ENCODE measurements at regions not wholly inside any gene's neighbourhood (a gene's known extent, or its start where the extent isn't known, plus 50 kb on each side); places are given as distances from the start of the nearest gene placed in this dataset.
"Not testable (repeated sequence)": the region's sequence is repeated elsewhere in the genome, so short reads cannot be mapped to it uniquely, and the experiment has no call there.

DNA sequence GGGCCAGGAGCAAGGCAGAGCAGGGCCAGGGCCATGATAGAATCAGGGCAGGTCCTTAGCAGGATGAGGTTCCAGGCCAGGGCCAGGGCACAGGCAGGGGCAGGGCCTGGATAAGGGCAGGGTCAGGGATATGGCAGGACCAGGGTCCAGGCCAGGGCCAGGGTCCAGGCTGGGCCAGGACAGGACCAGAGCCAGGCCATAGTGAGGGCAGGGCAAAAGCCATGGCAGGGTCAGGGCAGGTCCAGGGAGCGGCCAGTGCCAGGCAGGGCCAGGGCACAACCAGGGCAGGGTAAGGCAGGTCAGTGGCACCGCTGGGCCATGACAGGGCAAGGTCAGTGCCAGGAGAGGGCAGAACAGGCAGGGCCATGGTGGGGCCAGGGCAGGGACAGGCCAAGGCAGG lies 152.2 kb downstream of the LIPI start:
- DNase-seq (ENCODE audit: low read depth) = no peak
- TF ChIP-seq, protein P1, sequence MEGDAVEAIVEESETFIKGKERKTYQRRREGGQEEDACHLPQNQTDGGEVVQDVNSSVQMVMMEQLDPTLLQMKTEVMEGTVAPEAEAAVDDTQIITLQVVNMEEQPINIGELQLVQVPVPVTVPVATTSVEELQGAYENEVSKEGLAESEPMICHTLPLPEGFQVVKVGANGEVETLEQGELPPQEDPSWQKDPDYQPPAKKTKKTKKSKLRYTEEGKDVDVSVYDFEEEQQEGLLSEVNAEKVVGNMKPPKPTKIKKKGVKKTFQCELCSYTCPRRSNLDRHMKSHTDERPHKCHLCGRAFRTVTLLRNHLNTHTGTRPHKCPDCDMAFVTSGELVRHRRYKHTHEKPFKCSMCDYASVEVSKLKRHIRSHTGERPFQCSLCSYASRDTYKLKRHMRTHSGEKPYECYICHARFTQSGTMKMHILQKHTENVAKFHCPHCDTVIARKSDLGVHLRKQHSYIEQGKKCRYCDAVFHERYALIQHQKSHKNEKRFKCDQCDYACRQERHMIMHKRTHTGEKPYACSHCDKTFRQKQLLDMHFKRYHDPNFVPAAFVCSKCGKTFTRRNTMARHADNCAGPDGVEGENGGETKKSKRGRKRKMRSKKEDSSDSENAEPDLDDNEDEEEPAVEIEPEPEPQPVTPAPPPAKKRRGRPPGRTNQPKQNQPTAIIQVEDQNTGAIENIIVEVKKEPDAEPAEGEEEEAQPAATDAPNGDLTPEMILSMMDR (conservative IDR thresholded peaks at IDR 0.05; ENCODE audit: low read depth, low read length) = no peak
- no peak overlapping the region for H3K4me3 ChIP-seq (ENCODE audit: low read length)

DNA sequence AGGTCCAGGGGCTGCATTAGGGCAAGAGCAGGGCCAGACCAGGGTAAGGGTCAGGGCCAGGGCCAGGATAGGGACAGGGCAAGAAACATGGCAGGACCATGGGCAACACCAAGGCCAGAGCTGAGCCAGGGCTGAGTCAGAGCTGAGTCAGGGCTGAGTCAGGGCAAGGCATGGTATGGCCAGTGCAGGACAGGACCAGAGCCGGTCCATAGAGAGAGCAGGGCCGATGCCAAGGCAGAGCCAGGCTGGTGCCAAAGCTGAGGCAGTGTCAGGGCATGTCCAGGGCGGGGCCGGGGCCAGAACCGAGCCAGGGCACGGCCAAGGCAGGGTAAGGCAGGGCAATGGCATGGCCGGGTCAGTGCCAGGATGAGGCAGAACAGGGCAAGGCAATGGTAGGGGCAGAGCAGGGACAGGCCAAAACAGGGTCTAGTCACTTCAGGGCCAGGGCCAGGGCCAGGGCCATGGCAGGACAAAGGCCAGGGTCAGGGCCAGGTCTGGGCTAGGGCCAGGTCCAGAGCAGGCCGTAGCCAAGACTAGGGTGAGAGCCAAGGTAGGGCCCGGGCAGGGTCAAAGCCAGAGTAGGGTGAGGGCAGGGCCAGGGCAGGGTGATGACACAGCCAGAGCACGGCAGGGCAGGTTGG lies 152.8 kb downstream of the LIPI start:
- not testable (repeated sequence) for H3K4me3 ChIP-seq (ENCODE audit: low read length); DNase-seq (ENCODE audit: low read depth)

GRCh38 chr21:14057313-14057712 lies 153.4 kb downstream of the LIPI start:
- TF ChIP-seq, protein P1 (conservative IDR thresholded peaks at IDR 0.05; ENCODE audit: low read depth, low read length) = no peak
- DNase-seq (ENCODE audit: low read depth) = no peak
- no peak overlapping the region for H3K4me3 ChIP-seq (ENCODE audit: low read length)

- DNase-seq (ENCODE audit: low read depth) = no peak
- no peak overlapping the region for H3K4me3 ChIP-seq (ENCODE audit: low read length)
- TF ChIP-seq, protein P1 (conservative IDR thresholded peaks at IDR 0.05; ENCODE audit: low read depth, low read length) = no peak
Measured at GRCh38 chr21:14056771-14057191, 154.0 kb downstream of the LIPI start.

DNA sequence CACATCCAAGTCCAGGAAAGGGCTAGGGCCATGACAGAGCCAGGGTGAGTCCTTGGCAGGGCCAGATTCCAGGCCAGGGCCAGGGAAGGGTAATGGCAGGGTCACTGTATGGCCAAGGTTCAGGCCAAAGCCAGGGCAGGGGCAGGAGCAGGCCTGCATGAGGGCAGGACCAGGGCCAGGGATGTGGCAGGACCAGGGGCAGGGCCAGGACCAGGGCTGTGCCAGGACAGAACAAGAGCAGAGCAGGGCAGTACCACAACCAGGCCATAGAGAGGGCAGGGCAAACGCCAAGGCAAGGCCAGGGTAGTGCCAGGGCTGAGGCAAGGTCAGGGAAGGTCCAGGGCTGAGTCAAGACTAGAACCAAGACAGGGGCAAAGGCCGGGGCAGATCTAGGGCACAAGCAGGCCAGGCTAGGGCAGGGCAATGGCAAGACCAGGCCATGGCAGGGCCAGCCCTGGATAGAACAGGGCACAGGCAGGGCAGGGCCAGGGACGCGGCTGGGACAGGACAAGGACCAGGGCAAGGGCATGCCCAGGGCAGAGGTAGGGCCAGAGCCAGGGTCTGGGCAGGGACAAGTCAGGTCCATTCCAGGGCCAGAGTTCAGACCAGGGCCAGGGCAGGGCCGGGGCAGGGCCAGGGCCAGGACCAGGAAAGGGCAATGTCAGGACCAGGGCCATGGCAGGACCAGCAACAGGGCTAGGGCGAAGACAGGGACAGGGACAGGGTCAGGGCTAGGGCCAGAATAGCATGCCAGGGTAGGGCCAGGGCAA lies 154.8 kb downstream of the LIPI start:
- H3K4me3 ChIP-seq (ENCODE audit: low read length) = not testable (repeated sequence)

DNA sequence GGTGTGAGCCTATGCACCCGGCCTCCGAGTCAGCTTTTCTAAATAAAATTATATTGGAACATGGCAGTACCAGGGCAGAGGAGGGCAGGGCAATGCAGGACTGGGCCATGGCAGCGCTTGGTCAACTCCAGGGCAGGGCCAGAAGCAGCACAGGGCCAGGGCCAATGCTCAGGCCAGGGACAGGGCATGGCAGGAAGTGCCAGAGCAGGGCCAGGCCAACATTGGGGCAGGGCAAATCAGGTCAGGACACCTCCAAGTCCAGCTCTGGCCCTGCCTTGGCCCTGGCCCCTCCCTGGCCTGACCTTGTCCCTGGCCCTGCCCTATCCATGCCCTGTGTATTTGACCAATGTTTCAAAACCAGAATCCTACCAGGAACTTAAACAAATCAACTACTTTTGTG lies 156.1 kb downstream of the LIPI start:
- TF ChIP-seq, protein P1 (conservative IDR thresholded peaks at IDR 0.05; ENCODE audit: low read depth, low read length) = no peak
- H3K4me3 ChIP-seq (ENCODE audit: low read length) = no peak overlapping the region
- DNase-seq (ENCODE audit: low read depth) = no peak

More for the DNA sequence above, 154.8 kb downstream of the LIPI start:
- DNase-seq (ENCODE audit: low read depth) = not testable (repeated sequence)

GRCh38 chr21:14050121-14050520 lies 160.6 kb downstream of the LIPI start:
- DNase-seq (ENCODE audit: low read depth) = no peak
- H3K4me3 ChIP-seq (ENCODE audit: low read length) = no peak overlapping the region
- TF ChIP-seq, protein P1 (conservative IDR thresholded peaks at IDR 0.05; ENCODE audit: low read depth, low read length) = no peak

DNA sequence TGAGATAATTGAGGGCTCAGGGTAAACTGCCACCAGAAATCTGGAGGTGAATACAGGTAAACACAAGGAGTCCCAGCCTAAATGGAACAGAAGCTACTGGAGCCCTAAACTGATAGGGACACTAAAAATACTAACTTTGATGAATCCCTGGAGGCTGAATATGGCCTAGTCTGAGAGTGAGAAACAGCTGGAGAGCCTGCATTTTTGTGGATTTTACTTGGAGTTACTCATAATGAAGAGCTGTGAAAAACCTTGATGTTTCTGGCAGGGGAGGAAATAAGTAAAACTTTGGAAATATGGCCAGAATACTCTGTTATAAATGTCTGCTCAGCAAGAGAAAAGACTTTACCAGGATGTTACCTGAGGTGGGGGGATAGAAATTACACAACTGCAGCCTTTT lies 164.4 kb downstream of the LIPI start:
- TF ChIP-seq, protein P1 (conservative IDR thresholded peaks at IDR 0.05; ENCODE audit: low read depth, low read length) = no peak
- H3K4me3 ChIP-seq (ENCODE audit: low read length) = no peak overlapping the region
- DNase-seq (ENCODE audit: low read depth) = no peak

Measured in retinal pigment epithelial cell (primary cell).